Osteoblast (primary cell): ENCODE measurements at regions not wholly inside any gene's neighbourhood (a gene's known extent, or its start where the extent isn't known, plus 50 kb on each side); places are given as distances from the start of the nearest gene placed in this dataset.

Experiments
- DNase-seq: peaks from one replicate; pipeline ENCODE4 v3.0.0; 2011; ENCODE audit warnings: low spot score, mixed read lengths; ENCODE audit not compliant: insufficient read length; ENCODE audit errors: missing footprints
- H2AFZ ChIP-seq: 2 replicates; pipeline ENCODE4 v1.6.0; 2011; ENCODE audit warnings: mild to moderate bottlenecking, low read length
- H3K27ac ChIP-seq: 2 replicates; pipeline ENCODE4 v1.5.1; 2011; ENCODE audit warnings: mild to moderate bottlenecking, low read depth, low read length, moderate library complexity
- H3K27me3 ChIP-seq: 2 replicates; pipeline ENCODE4 v1.6.0; 2012; ENCODE audit warnings: mild to moderate bottlenecking, control low read depth, inconsistent platforms, low read length, moderate library complexity; ENCODE audit not compliant: insufficient read depth
- H3K36me3 ChIP-seq: 2 replicates; pipeline ENCODE4 v1.5.1; 2011; ENCODE audit warnings: mild to moderate bottlenecking, low read length, control low read depth, moderate library complexity; ENCODE audit not compliant: insufficient read depth
- H3K4me1 ChIP-seq: 2 replicates; pipeline ENCODE4 v1.5.1; 2011; ENCODE audit warnings: mild to moderate bottlenecking, low read length, control low read depth, moderate library complexity; ENCODE audit not compliant: insufficient read depth
- H3K4me2 ChIP-seq: 2 replicates; pipeline ENCODE4 v1.6.0; 2011; ENCODE audit warnings: mild to moderate bottlenecking, low read length; ENCODE audit not compliant: insufficient read depth
- H3K4me3 ChIP-seq: fragments of 200-600 bp; sonication (generic); 3 replicates; pipeline ENCODE4 v1.5.1; 2012; ENCODE audit warnings: mild to moderate bottlenecking, low read length, inconsistent platforms; ENCODE audit not compliant: insufficient read depth
- H3K79me2 ChIP-seq: 2 replicates; pipeline ENCODE4 v1.6.0; 2012; ENCODE audit warnings: mild to moderate bottlenecking, low read length, control low read depth, inconsistent platforms; ENCODE audit not compliant: insufficient read depth
- H3K9me3 ChIP-seq: 2 replicates; pipeline ENCODE4 v1.5.1; 2011; ENCODE audit warnings: low read depth, low read length, control low read depth
- H4K20me1 ChIP-seq: 2 replicates; pipeline ENCODE4 v1.6.0; 2012; ENCODE audit warnings: mild to moderate bottlenecking, low read length, control low read depth; ENCODE audit not compliant: insufficient read depth
- TF ChIP-seq, protein P1 (sequence below): IDR thresholded peaks from 2 replicates; pipeline ENCODE4 v1.5.1; 2011; ENCODE audit warnings: mild to moderate bottlenecking, low read depth, low read length, moderate library complexity; ENCODE audit errors: extremely low read depth

DNA sequence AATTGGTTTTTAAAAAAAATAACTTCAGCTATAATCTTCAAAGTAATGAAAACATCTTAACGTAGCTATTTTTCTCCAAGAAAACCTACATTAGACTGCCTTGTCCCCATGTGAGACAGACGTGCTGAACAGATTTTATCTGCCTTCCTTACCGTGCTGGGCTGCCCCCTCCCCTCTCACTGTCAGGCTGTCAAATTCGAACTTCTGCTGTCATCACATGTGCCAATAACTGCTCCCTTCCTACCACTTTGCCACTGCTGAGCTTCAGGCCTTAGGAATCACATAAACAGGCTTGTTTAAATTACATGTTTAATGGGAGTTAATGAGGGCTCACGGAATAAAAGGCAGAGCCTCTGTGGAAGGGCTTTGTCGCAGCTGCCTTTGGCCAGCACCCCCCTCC is 77.0 kb upstream of the NHSL1 start:
- Histone ChIP-seq H2AFZ (no peak overlapping the region), H3K79me2 (peaks cover 5% of the 10 kb centered on the region), H3K4me1 (peaks cover 18% of the 10 kb centered on the region), H3K9me3 (no peaks in the 10 kb centered on the region), H3K27ac (no peak overlapping the region), H3K4me3 (no peak overlapping the region), H3K36me3 (no peaks in the 10 kb centered on the region), H3K27me3 (no peaks in the 10 kb centered on the region), H3K4me2 (no peak overlapping the region), H4K20me1 (no peaks in the 10 kb centered on the region)
- TF ChIP-seq, protein P1, sequence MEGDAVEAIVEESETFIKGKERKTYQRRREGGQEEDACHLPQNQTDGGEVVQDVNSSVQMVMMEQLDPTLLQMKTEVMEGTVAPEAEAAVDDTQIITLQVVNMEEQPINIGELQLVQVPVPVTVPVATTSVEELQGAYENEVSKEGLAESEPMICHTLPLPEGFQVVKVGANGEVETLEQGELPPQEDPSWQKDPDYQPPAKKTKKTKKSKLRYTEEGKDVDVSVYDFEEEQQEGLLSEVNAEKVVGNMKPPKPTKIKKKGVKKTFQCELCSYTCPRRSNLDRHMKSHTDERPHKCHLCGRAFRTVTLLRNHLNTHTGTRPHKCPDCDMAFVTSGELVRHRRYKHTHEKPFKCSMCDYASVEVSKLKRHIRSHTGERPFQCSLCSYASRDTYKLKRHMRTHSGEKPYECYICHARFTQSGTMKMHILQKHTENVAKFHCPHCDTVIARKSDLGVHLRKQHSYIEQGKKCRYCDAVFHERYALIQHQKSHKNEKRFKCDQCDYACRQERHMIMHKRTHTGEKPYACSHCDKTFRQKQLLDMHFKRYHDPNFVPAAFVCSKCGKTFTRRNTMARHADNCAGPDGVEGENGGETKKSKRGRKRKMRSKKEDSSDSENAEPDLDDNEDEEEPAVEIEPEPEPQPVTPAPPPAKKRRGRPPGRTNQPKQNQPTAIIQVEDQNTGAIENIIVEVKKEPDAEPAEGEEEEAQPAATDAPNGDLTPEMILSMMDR, result no peak
- no peak for DNase-seq

DNA sequence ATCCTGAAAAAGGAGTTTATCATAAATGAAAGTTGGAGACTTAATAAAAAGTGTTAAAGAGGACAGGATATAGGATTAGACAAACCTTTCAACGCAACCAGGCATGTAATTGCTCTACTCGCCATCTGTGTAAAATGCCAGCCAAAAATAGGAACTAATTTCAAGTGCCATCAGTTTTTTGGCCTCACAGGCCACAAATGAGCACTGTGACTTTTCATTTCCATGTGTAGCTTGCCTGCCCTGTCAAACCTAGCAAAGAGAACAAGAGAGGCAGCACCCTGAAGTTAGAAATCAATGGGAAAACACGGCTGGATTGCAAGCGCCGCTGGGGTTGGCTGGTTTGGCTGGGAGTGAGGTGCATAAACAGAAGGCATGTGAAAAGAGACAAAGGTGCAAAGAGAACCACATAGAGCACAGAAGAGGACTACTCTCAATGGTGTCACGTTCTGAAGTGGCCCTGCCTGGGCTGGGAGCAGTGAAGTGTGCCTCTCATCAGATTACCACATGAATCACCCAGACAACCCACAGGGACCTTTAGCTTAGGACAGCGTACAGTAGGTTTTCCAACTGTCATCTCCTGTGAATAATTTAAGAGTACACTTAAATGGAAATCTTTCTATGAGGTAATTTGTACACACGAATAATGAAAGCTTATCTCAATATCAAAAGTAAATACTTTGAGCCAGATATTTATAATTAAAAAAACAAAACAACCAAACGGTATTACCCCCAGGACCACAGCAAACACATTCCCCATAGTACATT is 78.0 kb upstream of the NHSL1 start:
- Histone ChIP-seq H3K4me1 (peaks cover 8% of the 10 kb centered on the region), H3K36me3 (no peaks in the 10 kb centered on the region), H3K4me3 (no peak overlapping the region), H3K27ac (no peak overlapping the region), H3K27me3 (no peaks in the 10 kb centered on the region), H2AFZ (no peak overlapping the region), H3K4me2 (no peak overlapping the region), H4K20me1 (no peaks in the 10 kb centered on the region), H3K9me3 (no peaks in the 10 kb centered on the region), H3K79me2 (peaks cover 5% of the 10 kb centered on the region)
- TF ChIP-seq, protein P1, result no peak
- DNase-seq, result no peak

DNA sequence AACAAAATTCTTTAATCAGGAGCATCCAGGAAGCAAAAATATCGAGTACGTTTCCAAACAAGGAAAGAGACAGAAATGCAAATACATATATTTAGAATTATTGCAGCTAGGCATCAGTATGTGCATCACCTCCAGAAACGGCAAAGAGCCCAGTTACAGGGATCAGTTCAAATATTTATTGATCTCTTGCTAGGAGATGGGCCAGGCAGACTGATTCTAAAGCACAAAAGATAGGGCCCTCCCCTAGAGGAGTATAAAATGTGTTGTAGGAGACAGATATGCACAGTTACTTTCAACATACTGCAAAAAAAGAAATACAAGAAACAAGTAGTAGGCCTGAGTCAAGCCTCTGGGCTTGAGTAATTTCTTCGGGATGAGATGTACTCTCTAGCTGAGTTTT is 80.7 kb upstream of the NHSL1 start:
- Histone ChIP-seq H4K20me1 (no peaks in the 10 kb centered on the region), H3K27me3 (no peaks in the 10 kb centered on the region), H3K4me3 (no peak overlapping the region), H3K9me3 (no peaks in the 10 kb centered on the region), H3K4me2 (no peak overlapping the region), H3K27ac (no peak overlapping the region), H2AFZ (no peak overlapping the region), H3K36me3 (no peaks in the 10 kb centered on the region), H3K79me2 (peaks cover 5% of the 10 kb centered on the region), H3K4me1 (peaks cover 8% of the 10 kb centered on the region)
- DNase-seq, result no peak
- TF ChIP-seq, protein P1, result no peak

DNA sequence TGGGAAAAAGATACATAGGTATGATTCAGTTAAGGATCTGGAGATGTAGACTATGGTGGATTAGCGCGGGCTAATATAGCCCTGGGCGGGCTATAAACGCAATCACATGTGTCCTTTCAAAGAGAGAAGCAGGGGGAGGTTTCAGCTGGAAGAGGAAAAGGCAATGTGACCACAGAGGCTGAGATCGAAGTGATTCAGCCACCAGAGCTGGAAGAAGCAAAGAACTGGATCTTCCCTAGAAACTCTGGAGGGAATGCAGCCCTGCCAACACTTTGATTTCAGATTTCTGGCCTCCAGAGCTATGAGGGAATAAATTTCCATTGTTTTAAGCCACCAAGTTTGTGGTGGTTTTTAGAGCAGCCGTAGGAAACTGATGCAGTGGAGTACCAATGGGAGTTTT is 81.5 kb upstream of the NHSL1 start:
- Histone ChIP-seq H2AFZ (peak overlapping the region; percentile 42), H3K4me1 (peaks cover 8% of the 10 kb centered on the region), H3K4me2 (no peak overlapping the region), H3K9me3 (no peaks in the 10 kb centered on the region), H3K27ac (no peak overlapping the region), H3K79me2 (peaks cover 5% of the 10 kb centered on the region), H3K4me3 (no peak overlapping the region), H4K20me1 (no peaks in the 10 kb centered on the region), H3K27me3 (no peaks in the 10 kb centered on the region), H3K36me3 (no peaks in the 10 kb centered on the region)
- DNase-seq, result peak; percentile 48
- TF ChIP-seq, protein P1, result no peak
